BE2C (cell line): ENCODE measurements at regions not wholly inside any gene's neighbourhood (a gene's known extent, or its start where the extent isn't known, plus 50 kb on each side); places are given as distances from the start of the nearest gene placed in this dataset.
"Not testable (repeated sequence)": the region's sequence is repeated elsewhere in the genome, so short reads cannot be mapped to it uniquely, and the experiment has no call there.

Experiments
- DNase-seq: peaks from one replicate; pipeline ENCODE4 v3.0.0-alpha.2; 2020
- H3K27me3 ChIP-seq: fragments of 250-450 bp; sonication (Bioruptor Pico); 2 replicates; pipeline ENCODE4 v1.5.1; 2020; ENCODE audit warnings: mild to moderate bottlenecking
- H3K36me3 ChIP-seq: fragments of 250-450 bp; sonication (Bioruptor Pico); 2 replicates; pipeline ENCODE4 v1.5.1; 2020; ENCODE audit warnings: mild to moderate bottlenecking
- H3K4me1 ChIP-seq: fragments of 250-450 bp; sonication (Bioruptor Pico); 2 replicates; pipeline ENCODE4 v1.5.1; 2020
- H3K4me3 ChIP-seq: 2 replicates; pipeline ENCODE4 v1.5.1; 2011; ENCODE audit warnings: low read depth, low read length
- H3K9me3 ChIP-seq: fragments of 250-450 bp; sonication (Bioruptor Pico); 2 replicates; pipeline ENCODE4 v1.5.1; 2020
- CTCF ChIP-seq: IDR thresholded peaks from 2 replicates; pipeline ENCODE4 v1.5.1; 2012; ENCODE audit warnings: mild to moderate bottlenecking, low read depth, low read length

GRCh38 chr5:158039441-158039840, 180.5 kb upstream of the CLINT1 start:
- no peaks in the 10 kb centered on the region for H3K27me3 ChIP-seq
- H3K9me3 ChIP-seq, result no peaks in the 10 kb centered on the region
- no peaks in the 10 kb centered on the region for H3K4me1 ChIP-seq
- no peaks in the 10 kb centered on the region for H3K36me3 ChIP-seq
- no peak for DNase-seq
- H3K4me3 ChIP-seq, result no peak overlapping the region
- no peak for TF ChIP-seq CTCF

GRCh38 chr5:158036983-158037595, 178.1 kb upstream of the CLINT1 start:
- H3K9me3 ChIP-seq, H3K4me1 ChIP-seq, H3K4me3 ChIP-seq, DNase-seq, H3K27me3 ChIP-seq, H3K36me3 ChIP-seq: not testable (repeated sequence)

- not testable (repeated sequence) for H3K36me3 ChIP-seq, H3K4me3 ChIP-seq, H3K27me3 ChIP-seq, DNase-seq, H3K9me3 ChIP-seq, H3K4me1 ChIP-seq
Measured at GRCh38 chr5:158034586-158034985, 175.6 kb upstream of the CLINT1 start.

GRCh38 chr5:158033724-158034123, 174.8 kb upstream of the CLINT1 start:
- Histone ChIP-seq H3K4me1 (no peaks in the 10 kb centered on the region), H3K4me3 (no peak overlapping the region), H3K9me3 (no peaks in the 10 kb centered on the region), H3K36me3 (no peaks in the 10 kb centered on the region), H3K27me3 (no peaks in the 10 kb centered on the region)
- DNase-seq, result no peak
- no peak for TF ChIP-seq CTCF

GRCh38 chr5:158033076-158033475, 174.1 kb upstream of the CLINT1 start:
- Histone ChIP-seq H3K4me1 (no peaks in the 10 kb centered on the region), H3K36me3 (no peaks in the 10 kb centered on the region), H3K9me3 (no peaks in the 10 kb centered on the region), H3K27me3 (no peaks in the 10 kb centered on the region), H3K4me3 (no peak overlapping the region)
- TF ChIP-seq CTCF, result no peak
- DNase-seq, result no peak

- no peak for DNase-seq
- Histone ChIP-seq H3K36me3 (no peaks in the 10 kb centered on the region), H3K27me3 (no peaks in the 10 kb centered on the region), H3K4me1 (no peaks in the 10 kb centered on the region), H3K9me3 (no peaks in the 10 kb centered on the region), H3K4me3 (no peak overlapping the region)
- TF ChIP-seq CTCF, result no peak
Measured at GRCh38 chr5:158032246-158032645, 173.3 kb upstream of the CLINT1 start.

- Histone ChIP-seq H3K9me3 (no peaks in the 10 kb centered on the region), H3K4me1 (no peaks in the 10 kb centered on the region), H3K36me3 (no peaks in the 10 kb centered on the region), H3K4me3 (no peak overlapping the region), H3K27me3 (no peaks in the 10 kb centered on the region)
- TF ChIP-seq CTCF, result no peak
- DNase-seq, result no peak
Measured at GRCh38 chr5:158027806-158028775, 169.1 kb upstream of the CLINT1 start.
